ENCODE measurements at regions not wholly inside any gene's neighbourhood (a gene's known extent, or its start where the extent isn't known, plus 50 kb on each side); places are given as distances from the start of the nearest gene placed in this dataset.
"Not testable (repeated sequence)": the region's sequence is repeated elsewhere in the genome, so short reads cannot be mapped to it uniquely, and the experiment has no call there.

DNA sequence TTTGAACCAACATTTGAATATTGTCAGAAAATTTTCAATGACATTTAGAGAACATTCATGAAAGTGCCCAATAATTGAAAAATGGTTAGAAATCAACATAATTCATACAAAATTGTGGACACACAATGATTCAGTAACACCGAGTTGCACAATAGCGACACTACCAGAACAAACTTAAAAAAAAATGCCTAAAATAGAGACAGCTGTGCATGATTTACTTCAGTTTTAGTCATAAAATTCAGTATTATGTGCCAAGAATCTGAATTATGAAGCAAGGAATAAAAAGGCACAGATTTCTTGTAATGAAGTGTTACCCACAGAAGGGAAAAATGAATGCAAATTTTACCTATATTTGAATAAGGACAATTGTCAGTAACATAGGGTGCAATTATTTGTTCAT is 396.0 kb downstream of the SEMA3D start:
- H3K36me3 Mint-ChIP-seq (ENCODE audit: low read depth): no peaks in the 10 kb centered on the region
- POLR2A ChIA-PET: no interaction called here
- H3K27me3 Mint-ChIP-seq: no peaks in the 10 kb centered on the region
- no peaks in the 10 kb centered on the region for H3K9me3 Mint-ChIP-seq
- H3K4me1 Mint-ChIP-seq: no peaks in the 10 kb centered on the region
- no peak for DNase-seq
- no peak overlapping the region for H3K27ac Mint-ChIP-seq
- CTCF ChIA-PET: no interaction called here
- no peak overlapping the region for H3K4me3 Mint-ChIP-seq

DNA sequence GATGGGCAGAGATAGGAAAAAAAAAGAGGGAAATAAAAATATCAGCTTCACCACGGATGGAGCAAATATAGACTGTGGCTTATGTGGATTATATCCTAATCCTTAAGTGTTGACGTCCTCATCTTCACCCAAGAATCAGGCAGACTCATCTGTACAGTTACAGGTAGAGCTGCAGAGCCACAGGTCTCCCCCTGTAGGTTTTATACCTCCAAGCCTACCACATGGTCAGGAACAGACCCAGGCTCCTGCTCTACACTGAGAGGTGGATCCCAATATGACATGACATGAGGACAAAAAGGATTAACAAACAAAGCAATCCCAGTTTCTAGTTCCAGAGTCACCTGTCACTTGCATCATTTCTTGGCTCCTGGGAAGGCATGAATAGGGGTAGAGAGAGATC is 400.8 kb downstream of the SEMA3D start:
- no peak for DNase-seq
- no peak overlapping the region for H3K4me3 Mint-ChIP-seq
- CTCF ChIA-PET: no interaction called here
- no peaks in the 10 kb centered on the region for H3K27me3 Mint-ChIP-seq
- POLR2A ChIA-PET: no interaction called here
- H3K9me3 Mint-ChIP-seq: no peaks in the 10 kb centered on the region
- no peaks in the 10 kb centered on the region for H3K36me3 Mint-ChIP-seq (ENCODE audit: low read depth)
- no peak overlapping the region for H3K27ac Mint-ChIP-seq
- H3K4me1 Mint-ChIP-seq: no peaks in the 10 kb centered on the region

DNA sequence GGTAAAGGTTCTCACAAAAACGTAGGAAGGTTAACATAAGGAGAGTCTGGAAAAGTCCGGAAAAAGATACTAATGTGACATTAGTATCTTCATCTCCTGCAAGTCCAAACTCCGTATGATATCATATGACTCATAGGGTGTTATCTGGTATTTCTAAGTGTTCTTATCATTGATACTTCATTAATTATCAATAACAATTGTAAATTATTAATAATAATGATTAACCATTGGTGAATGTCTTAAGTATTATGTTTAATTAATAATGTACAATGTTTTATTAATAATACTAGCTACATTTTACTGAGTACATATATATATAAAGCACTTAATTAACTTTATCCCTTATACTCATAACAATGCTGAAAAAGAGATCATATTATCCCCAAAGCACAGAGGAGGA is 402.4 kb downstream of the SEMA3D start:
- Mint-ChIP-seq H3K36me3 (ENCODE audit: low read depth) (no peaks in the 10 kb centered on the region), H3K9me3 (no peaks in the 10 kb centered on the region), H3K4me1 (no peaks in the 10 kb centered on the region), H3K27ac (no peak overlapping the region), H3K27me3 (no peaks in the 10 kb centered on the region), H3K4me3 (no peak overlapping the region)
- CTCF ChIA-PET: no interaction called here
- no peak for DNase-seq
- POLR2A ChIA-PET: no interaction called here

DNA sequence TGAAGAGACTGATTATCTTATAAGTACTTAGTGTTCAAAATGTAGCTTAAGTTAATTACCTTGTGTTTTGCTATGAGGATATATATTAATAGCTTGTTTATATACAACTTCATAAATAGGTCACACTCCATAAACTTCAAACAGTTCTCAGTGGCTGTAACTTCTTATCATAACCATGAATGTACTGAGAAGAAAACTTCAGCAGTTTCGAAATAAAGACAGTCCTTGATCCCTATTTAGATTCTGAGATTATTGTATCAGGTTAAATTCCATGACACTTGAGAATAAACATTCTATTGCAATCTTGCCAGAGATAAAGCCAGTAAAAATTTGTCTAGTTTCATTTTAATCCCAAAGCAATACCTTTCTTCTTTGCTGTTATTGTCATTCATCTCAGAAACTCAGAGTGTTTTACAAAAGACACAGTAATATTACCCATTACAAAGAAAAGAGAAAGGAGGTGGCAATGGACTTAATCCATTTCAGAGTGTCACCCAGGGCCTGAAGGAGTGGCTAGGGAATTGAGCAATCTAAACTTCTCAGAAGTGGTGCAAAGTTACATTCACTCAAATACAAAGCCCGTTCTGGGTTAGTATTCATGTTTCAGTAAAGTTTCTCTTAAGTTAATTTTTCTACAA is 403.6 kb downstream of the SEMA3D start:
- H3K27me3 Mint-ChIP-seq: no peaks in the 10 kb centered on the region
- H3K9me3 Mint-ChIP-seq: no peaks in the 10 kb centered on the region
- H3K27ac Mint-ChIP-seq: no peak overlapping the region
- CTCF ChIA-PET: no interaction called here
- DNase-seq: no peak
- H3K4me3 Mint-ChIP-seq: no peak overlapping the region
- POLR2A ChIA-PET: no interaction called here
- H3K4me1 Mint-ChIP-seq: no peaks in the 10 kb centered on the region
- no peaks in the 10 kb centered on the region for H3K36me3 Mint-ChIP-seq (ENCODE audit: low read depth)

DNA sequence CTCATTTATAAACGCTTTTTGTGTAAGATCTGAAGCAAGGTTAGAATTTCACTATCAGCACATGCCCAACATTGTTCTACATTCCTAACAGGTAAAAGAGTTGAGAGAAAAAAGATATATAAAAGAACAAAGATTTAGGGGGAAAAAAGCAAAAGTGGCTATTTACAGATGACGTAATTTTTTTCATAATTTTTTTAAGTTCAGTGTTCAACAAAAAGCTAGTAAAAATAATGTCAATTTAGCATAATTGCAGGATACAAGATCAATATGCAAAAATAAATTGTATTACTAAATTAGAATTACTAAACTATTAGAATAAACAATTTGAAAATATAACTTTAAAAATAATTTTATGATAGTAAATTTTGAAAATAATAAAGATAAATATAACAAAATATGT is 405.0 kb downstream of the SEMA3D start:
- ChIA-PET POLR2A (no interaction called here), CTCF (no interaction called here)
- H3K4me1 Mint-ChIP-seq: no peaks in the 10 kb centered on the region

DNA sequence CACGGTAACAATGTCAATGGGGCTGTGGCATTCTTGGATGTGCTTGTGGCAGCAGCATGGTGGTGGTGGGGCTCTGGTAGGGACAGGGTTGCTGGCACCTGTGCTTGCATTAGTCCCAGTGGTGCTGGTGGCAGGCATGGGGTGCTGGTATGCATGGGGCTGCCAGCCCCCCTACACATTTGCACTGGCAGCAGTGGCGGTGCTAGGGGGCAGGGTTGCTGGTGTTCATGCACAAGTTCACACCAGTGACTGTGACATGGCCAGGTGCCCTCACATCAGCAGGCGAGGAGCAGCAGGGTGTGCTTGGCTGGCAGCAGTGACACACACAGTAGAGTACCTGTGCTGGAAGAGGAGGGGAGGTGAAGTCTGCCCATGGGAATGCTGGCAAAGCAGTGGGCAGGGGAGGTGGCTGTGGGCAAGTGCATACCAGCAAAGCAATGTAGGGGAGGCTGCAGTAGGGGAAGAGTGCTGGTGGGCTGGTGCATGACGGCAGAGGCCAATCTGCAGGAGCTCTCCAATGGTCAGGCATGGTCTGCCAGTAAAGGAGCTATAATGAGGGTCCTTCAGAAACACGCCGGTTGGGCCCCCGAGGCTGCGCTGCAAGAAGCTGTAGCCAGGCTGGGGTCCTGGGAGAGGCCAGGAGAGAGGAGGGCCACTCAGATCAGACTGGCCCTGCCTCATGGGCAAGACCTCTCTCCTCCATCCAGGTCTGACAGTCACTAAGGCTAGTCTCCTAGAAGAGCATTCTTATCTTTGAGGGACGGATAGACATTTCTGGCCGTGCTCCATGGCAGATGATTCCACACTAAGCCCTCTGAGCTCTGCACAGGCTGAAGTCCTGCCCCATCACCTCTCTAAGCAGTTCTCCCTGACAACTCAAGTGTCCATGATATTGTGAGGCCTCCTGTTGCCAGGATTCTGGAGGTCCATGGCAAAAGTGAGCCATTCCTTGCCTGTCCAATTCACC is 406.4 kb downstream of the SEMA3D start:
- H3K27me3 Mint-ChIP-seq: no peaks in the 10 kb centered on the region
- H3K4me1 Mint-ChIP-seq: no peaks in the 10 kb centered on the region
- H3K4me3 Mint-ChIP-seq: no peak overlapping the region
- ChIA-PET CTCF (no interaction called here), POLR2A (no interaction called here)
- peaks cover 4% of the 10 kb centered on the region for H3K9me3 Mint-ChIP-seq
- no peak for DNase-seq
- no peak overlapping the region for H3K27ac Mint-ChIP-seq
- no peaks in the 10 kb centered on the region for H3K36me3 Mint-ChIP-seq (ENCODE audit: low read depth)

More for the DNA sequence above, 405.0 kb downstream of the SEMA3D start:
- Mint-ChIP-seq H3K36me3 (ENCODE audit: low read depth) (no peaks in the 10 kb centered on the region), H3K27ac (no peak overlapping the region), H3K9me3 (peaks cover 4% of the 10 kb centered on the region), H3K27me3 (no peaks in the 10 kb centered on the region), H3K4me3 (no peak overlapping the region)
- no peak for DNase-seq

DNA sequence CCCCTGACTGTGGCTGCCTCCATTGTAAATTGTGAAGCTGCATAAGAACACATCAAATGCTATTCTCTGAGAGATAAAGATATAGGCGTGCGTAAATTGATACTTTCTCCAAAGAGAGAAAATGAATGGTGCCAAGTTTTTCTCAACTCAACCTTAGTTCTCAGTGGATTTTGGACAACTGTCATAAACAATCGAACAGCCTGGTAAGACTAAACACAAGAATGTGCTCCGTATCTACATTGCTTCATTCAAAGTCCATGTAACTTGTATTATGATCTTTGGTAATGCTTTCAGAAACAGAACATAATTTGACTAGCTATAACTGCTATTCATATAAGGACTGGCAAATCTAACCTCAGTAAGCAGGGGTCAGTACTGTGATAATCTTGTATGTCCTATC is 429.1 kb downstream of the SEMA3D start:
- DNase-seq: no peak
- CTCF ChIA-PET: interaction anchor here (0.6 kb wide), 1 partner anchor 1331 kb away, joined by 4 read pairs; no protein-coding TSS in a partner anchor
- H3K9me3 Mint-ChIP-seq: no peaks in the 10 kb centered on the region
- no peak overlapping the region for H3K4me3 Mint-ChIP-seq
- no peaks in the 10 kb centered on the region for H3K36me3 Mint-ChIP-seq (ENCODE audit: low read depth)
- no peaks in the 10 kb centered on the region for H3K27me3 Mint-ChIP-seq
- POLR2A ChIA-PET: no interaction called here
- no peaks in the 10 kb centered on the region for H3K4me1 Mint-ChIP-seq
- H3K27ac Mint-ChIP-seq: no peak overlapping the region

DNA sequence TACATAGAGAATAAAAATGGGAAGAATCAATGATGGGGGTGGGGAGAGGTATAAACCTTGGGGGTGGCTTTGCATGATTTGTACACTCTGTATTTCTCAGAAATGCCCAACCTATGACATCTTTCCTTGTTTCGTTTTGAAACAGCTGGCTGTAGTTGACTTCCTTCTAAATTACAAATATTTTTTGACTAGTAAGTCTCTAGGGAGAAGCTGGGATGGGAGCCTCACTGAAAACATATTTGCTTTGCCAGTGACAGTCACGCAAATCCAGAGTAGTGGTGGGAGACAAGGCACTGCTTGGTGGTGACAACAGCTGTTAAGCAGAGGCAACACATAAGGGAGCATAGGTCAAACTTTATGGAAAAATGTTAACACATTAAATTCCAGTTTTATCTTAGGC is 440.5 kb downstream of the SEMA3D start:
- Mint-ChIP-seq H3K4me1 (no peaks in the 10 kb centered on the region), H3K4me3 (no peak overlapping the region), H3K27me3 (no peaks in the 10 kb centered on the region), H3K36me3 (ENCODE audit: low read depth) (no peaks in the 10 kb centered on the region), H3K27ac (no peak overlapping the region), H3K9me3 (no peaks in the 10 kb centered on the region)
- DNase-seq: no peak
- ChIA-PET POLR2A (no interaction called here), CTCF (no interaction called here)

DNA sequence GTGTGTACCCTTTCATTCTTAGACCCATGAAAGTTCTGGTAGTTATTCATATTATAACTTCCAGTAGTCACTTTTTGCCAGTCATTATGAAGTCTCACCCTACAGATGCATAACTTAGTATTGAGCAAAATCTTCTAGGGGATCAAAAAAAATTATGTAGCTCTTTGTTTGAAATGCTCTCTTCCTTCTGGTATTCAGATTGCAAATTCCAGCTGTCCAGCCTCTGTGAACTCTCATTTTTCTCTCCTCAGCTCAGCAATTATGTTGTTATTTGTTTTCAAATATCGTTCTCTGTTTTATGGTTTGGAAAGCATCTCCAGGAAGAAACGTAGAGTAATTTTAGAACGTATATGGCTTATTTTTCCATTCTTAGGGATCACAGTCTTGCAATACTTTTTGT is 442.5 kb downstream of the SEMA3D start:
- no peak overlapping the region for H3K4me3 Mint-ChIP-seq
- ChIA-PET POLR2A (no interaction called here), CTCF (no interaction called here)
- no peak for DNase-seq
- no peaks in the 10 kb centered on the region for H3K27me3 Mint-ChIP-seq
- no peaks in the 10 kb centered on the region for H3K4me1 Mint-ChIP-seq
- no peak overlapping the region for H3K27ac Mint-ChIP-seq
- H3K36me3 Mint-ChIP-seq (ENCODE audit: low read depth): no peaks in the 10 kb centered on the region
- no peaks in the 10 kb centered on the region for H3K9me3 Mint-ChIP-seq

DNA sequence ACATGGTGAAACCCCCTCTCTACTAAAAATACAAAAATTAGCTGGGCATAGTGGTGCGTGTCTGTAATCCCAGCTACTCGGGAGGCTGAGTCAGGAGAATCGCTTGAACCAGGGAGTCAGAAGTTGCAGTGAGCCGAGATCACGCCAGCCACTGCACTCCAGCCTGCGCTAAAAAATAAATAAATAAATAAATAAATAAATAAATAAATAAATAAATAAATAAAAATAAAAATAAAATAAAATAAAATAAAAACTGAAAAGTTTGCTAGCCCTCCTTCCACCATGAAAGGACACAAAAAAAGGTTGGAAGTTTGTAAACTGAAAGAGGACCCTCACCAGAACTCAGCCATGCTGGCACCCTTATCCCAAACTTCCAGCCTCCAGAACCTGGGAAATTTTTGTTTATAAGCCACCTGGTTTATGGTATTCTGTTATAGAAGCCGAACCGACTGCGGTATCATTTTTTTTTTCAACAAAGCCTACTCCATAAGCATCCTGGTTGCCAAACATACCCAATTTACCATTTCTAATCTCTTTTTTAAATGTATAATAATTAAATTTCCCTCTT is 448.2 kb downstream of the SEMA3D start:
- H3K36me3 Mint-ChIP-seq (ENCODE audit: low read depth): no peaks in the 10 kb centered on the region
- no peaks in the 10 kb centered on the region for H3K9me3 Mint-ChIP-seq
- H3K4me1 Mint-ChIP-seq: no peaks in the 10 kb centered on the region
- DNase-seq: no peak
- H3K27ac Mint-ChIP-seq: no peak overlapping the region
- H3K27me3 Mint-ChIP-seq: no peaks in the 10 kb centered on the region
- CTCF ChIA-PET: no interaction called here
- no peak overlapping the region for H3K4me3 Mint-ChIP-seq
- POLR2A ChIA-PET: no interaction called here

DNA sequence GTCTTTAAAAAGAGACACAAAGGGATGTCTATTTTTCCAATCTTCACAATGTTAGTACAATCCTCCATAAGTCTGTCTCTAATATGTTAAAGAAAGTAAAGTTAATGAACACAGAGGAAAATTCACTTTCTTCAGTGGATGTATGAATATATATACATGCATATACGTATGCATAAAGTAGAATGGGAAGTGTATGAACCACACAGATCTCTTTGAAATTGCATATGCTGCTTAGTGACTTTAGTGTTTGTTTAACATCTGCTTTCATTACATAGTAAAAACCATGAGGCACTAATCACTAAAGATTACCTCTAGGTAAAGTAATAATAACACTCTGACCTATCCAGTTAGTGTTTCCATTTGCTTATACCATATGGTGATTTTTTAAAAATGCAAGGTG is 451.2 kb downstream of the SEMA3D start:
- DNase-seq: no peak
- Mint-ChIP-seq H3K27ac (no peak overlapping the region), H3K27me3 (no peaks in the 10 kb centered on the region), H3K4me3 (no peak overlapping the region), H3K9me3 (peaks cover 3% of the 10 kb centered on the region), H3K36me3 (ENCODE audit: low read depth) (no peaks in the 10 kb centered on the region), H3K4me1 (no peaks in the 10 kb centered on the region)
- CTCF ChIA-PET: no interaction called here
- POLR2A ChIA-PET: no interaction called here

DNA sequence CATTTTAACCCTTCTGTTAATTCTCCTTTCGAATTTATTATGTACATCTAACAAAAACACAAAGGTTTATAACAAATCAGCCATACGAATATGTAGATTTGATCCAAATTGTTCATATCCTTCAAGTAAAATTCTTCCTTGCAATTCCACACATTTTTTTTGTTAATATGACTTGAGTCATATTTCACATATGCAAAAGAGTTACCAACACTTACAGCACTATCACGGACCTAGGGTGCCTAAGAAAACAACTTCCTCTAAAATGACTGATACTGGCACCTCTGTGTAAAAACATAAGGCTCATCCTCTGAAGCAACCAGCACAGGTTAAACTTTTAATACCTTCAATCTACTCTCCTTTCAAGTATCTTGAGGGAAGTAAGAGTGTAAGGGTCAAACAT is 451.8 kb downstream of the SEMA3D start:
- peaks cover 3% of the 10 kb centered on the region for H3K9me3 Mint-ChIP-seq
- no peaks in the 10 kb centered on the region for H3K36me3 Mint-ChIP-seq (ENCODE audit: low read depth)
- DNase-seq: no peak
- H3K27me3 Mint-ChIP-seq: no peaks in the 10 kb centered on the region
- no peaks in the 10 kb centered on the region for H3K4me1 Mint-ChIP-seq
- no peak overlapping the region for H3K27ac Mint-ChIP-seq
- CTCF ChIA-PET: no interaction called here
- no peak overlapping the region for H3K4me3 Mint-ChIP-seq
- POLR2A ChIA-PET: no interaction called here

DNA sequence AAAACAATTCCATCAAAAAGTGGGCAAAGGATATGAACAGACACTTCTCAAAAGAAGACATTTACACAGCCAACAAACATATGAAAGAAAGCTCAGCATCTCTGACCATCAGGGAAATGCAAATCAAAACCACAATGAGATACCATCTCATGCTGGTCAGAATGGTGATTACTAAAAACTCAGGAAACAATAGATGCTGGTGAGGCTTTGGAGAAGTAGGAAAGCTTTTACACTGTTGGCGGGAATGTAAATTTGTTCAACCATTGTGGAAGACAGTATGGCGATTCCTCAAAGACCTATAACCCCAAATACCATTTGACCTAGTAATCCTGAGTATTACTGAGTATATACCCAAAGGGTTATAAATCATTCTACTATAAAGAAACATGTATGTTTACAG is 452.9 kb downstream of the SEMA3D start:
- H3K4me3 Mint-ChIP-seq; CTCF ChIA-PET; DNase-seq; H3K9me3 Mint-ChIP-seq; H3K36me3 Mint-ChIP-seq (ENCODE audit: low read depth); POLR2A ChIA-PET; H3K27ac Mint-ChIP-seq; H3K4me1 Mint-ChIP-seq; H3K27me3 Mint-ChIP-seq: not testable (repeated sequence)

DNA sequence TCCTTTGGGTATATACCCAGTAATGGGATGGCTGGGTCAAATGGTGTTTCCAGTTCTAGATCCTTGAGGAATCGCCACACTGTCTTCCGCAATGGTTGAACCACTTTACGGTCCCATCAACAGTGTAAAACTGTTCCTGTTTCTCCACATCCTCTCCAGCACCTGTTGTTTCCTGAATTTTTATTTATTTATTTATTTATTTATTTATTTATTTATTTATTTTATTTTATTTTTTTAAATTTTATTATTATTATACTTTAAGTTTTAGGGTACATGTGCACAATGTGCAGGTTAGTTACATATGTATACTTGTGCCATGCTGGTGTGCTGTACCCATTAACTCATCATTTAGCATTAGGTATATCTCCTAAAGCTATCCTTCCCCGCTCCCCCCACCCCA is 456.0 kb downstream of the SEMA3D start:
- H3K9me3 Mint-ChIP-seq; DNase-seq; H3K27ac Mint-ChIP-seq; H3K4me3 Mint-ChIP-seq; H3K27me3 Mint-ChIP-seq; CTCF ChIA-PET; H3K4me1 Mint-ChIP-seq; H3K36me3 Mint-ChIP-seq (ENCODE audit: low read depth); POLR2A ChIA-PET: not testable (repeated sequence)

Measured in activated CD4-positive, alpha-beta T cell treated with anti-CD3 and anti-CD28 coated beads, Interleukin-2, amount 10 ng/mL, durations not matched to agents 7 days and 5 days (primary cell).